OCI-LY1 (cell line): ENCODE measurements at regions not wholly inside any gene's neighbourhood (a gene's known extent, or its start where the extent isn't known, plus 50 kb on each side); places are given as distances from the start of the nearest gene placed in this dataset.

ENCODE experiments used
- H2AFZ ChIP-seq: fragments of 200-600 bp; sonication (generic), shearing (Covaris generic); 2 replicates; pipeline ENCODE4 v1.6.0; 2014; ENCODE audit warnings: antibody characterized with exemption, mild to moderate bottlenecking, low read length
- H3F3A ChIP-seq: fragments of 200-600 bp; sonication (generic), shearing (Covaris generic); 2 replicates; pipeline ENCODE4 v1.6.0; 2014; ENCODE audit warnings: mild to moderate bottlenecking, antibody characterized with exemption, low read length, moderate library complexity; ENCODE audit not compliant: insufficient read depth
- H3K27ac ChIP-seq: fragments of 200-600 bp; sonication (generic); 2 replicates; pipeline ENCODE4 v1.5.1; 2014; ENCODE audit warnings: low read length, mixed run types, mild to moderate bottlenecking, low read depth; ENCODE audit not compliant: poor library complexity, severe bottlenecking
- H3K27me3 ChIP-seq: fragments of 200-600 bp; sonication (generic); 2 replicates; pipeline ENCODE4 v1.6.0; 2014; ENCODE audit warnings: antibody characterized with exemption, mild to moderate bottlenecking, low read length, moderate library complexity; ENCODE audit not compliant: insufficient read depth
- H3K36me3 ChIP-seq: fragments of 200-600 bp; sonication (generic); 2 replicates; pipeline ENCODE4 v1.6.1; 2014; ENCODE audit warnings: mild to moderate bottlenecking, antibody characterized with exemption, low read length, moderate library complexity, mixed read lengths; ENCODE audit not compliant: insufficient read depth
- H3K4me1 ChIP-seq: fragments of 200-600 bp; sonication (generic); 2 replicates; pipeline ENCODE4 v1.5.1; 2014; ENCODE audit warnings: mild to moderate bottlenecking, low read length, moderate library complexity; ENCODE audit not compliant: insufficient read depth, severe bottlenecking
- H3K4me2 ChIP-seq: fragments of 200-600 bp; sonication (generic), shearing (Covaris generic); 2 replicates; pipeline ENCODE4 v1.6.1; 2014; ENCODE audit warnings: low read length
- H3K4me3 ChIP-seq: fragments of 200-600 bp; sonication (generic); 2 replicates; pipeline ENCODE4 v1.5.1; 2014; ENCODE audit warnings: low read length, low read depth, mild to moderate bottlenecking, mixed read lengths; ENCODE audit not compliant: poor library complexity, severe bottlenecking
- H3K79me2 ChIP-seq: fragments of 200-600 bp; shearing (Covaris generic); 2 replicates; pipeline ENCODE4 v1.6.1; 2016; ENCODE audit warnings: mixed run types, low read length, mixed read lengths; ENCODE audit not compliant: insufficient read depth
- H3K9ac ChIP-seq: fragments of 200-600 bp; sonication (generic), shearing (Covaris generic); 2 replicates; pipeline ENCODE4 v1.6.1; 2014; ENCODE audit warnings: mild to moderate bottlenecking, low read length, mixed read lengths
- H3K9me2 ChIP-seq: fragments of 200-600 bp; sonication (generic), shearing (Covaris generic); 2 replicates; pipeline ENCODE4 v1.6.1; 2014; ENCODE audit warnings: low read depth, mild to moderate bottlenecking, low read length, mixed read lengths
- H3K9me3 ChIP-seq: fragments of 200-600 bp; shearing (Covaris generic); 2 replicates; pipeline ENCODE4 v1.6.1; 2014; ENCODE audit warnings: low read length, mixed read lengths
- H4K20me1 ChIP-seq: fragments of 200-600 bp; sonication (generic), shearing (Covaris generic); 2 replicates; pipeline ENCODE4 v1.6.0; 2016; ENCODE audit warnings: mild to moderate bottlenecking, low read length; ENCODE audit not compliant: insufficient read depth
- EZH2 ChIP-seq: fragments of 200-600 bp; sonication (generic), shearing (Covaris generic); IDR thresholded peaks from 2 replicates; pipeline ENCODE4 v1.8.0; 2017; ENCODE audit warnings: borderline replicate concordance, mixed run types, mild to moderate bottlenecking, antibody characterized with exemption, low read length, moderate library complexity, mixed read lengths
- TF ChIP-seq, protein P1 (sequence below): fragments of 200-600 bp; sonication (generic), shearing (Covaris generic); IDR thresholded peaks from 2 replicates; pipeline ENCODE4 v1.5.1; 2017; ENCODE audit warnings: mild to moderate bottlenecking, antibody characterized with exemption, low read length, moderate library complexity, mixed read lengths

DNA sequence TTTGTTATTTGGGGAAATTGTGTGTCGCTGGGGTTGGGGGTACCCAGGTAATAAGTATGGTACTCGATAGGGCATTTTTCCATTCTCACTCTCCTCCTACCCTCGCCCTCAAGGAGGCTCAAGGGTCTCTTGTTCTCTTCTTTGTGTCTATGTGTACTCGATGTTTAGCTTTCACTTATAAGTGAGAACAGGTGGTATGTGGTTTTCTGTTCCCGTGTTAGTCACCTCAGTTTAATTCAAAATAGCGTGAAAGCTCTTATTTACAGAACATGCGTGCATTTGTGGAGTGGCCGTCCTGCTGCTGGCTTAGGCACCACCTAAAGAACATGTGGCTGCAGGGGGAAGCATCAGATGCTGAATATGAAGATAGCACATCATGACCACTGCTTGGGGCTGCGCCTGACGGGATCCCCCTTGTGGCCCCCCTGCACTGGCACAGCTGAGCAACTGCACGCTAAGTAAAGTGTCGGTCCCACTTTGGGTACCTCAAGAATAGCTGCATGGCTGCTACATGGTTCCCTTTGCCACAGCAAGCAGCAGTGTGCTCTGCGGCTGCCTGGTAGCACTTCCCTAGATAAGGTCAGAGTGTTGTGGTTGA lies 569.0 kb downstream of the DCDC2C start:
- no peak overlapping the region for H3K4me2 ChIP-seq
- peak overlapping the region; percentile 48 for H3K27ac ChIP-seq
- no peaks in the 10 kb centered on the region for H3K79me2 ChIP-seq
- H3K9me3 ChIP-seq: no peaks in the 10 kb centered on the region
- no peaks in the 10 kb centered on the region for H4K20me1 ChIP-seq
- TF ChIP-seq EZH2: no peak
- TF ChIP-seq, protein P1, sequence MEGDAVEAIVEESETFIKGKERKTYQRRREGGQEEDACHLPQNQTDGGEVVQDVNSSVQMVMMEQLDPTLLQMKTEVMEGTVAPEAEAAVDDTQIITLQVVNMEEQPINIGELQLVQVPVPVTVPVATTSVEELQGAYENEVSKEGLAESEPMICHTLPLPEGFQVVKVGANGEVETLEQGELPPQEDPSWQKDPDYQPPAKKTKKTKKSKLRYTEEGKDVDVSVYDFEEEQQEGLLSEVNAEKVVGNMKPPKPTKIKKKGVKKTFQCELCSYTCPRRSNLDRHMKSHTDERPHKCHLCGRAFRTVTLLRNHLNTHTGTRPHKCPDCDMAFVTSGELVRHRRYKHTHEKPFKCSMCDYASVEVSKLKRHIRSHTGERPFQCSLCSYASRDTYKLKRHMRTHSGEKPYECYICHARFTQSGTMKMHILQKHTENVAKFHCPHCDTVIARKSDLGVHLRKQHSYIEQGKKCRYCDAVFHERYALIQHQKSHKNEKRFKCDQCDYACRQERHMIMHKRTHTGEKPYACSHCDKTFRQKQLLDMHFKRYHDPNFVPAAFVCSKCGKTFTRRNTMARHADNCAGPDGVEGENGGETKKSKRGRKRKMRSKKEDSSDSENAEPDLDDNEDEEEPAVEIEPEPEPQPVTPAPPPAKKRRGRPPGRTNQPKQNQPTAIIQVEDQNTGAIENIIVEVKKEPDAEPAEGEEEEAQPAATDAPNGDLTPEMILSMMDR: no peak; the same call in 1 of the 2 replicates
- no peaks in the 10 kb centered on the region for H3F3A ChIP-seq
- no peak overlapping the region for H2AFZ ChIP-seq
- no peaks in the 10 kb centered on the region for H3K36me3 ChIP-seq
- H3K9me2 ChIP-seq: no peaks in the 10 kb centered on the region
- H3K27me3 ChIP-seq: no peaks in the 10 kb centered on the region
- H3K9ac ChIP-seq: no peak overlapping the region
- peaks cover 20% of the 10 kb centered on the region for H3K4me1 ChIP-seq
- H3K4me3 ChIP-seq: no peak overlapping the region

GRCh38 chr2:4278392-4278791 lies 575.0 kb downstream of the DCDC2C start:
- no peak for TF ChIP-seq EZH2
- TF ChIP-seq, protein P1: no peak
- H3K9ac ChIP-seq: no peak overlapping the region

DNA sequence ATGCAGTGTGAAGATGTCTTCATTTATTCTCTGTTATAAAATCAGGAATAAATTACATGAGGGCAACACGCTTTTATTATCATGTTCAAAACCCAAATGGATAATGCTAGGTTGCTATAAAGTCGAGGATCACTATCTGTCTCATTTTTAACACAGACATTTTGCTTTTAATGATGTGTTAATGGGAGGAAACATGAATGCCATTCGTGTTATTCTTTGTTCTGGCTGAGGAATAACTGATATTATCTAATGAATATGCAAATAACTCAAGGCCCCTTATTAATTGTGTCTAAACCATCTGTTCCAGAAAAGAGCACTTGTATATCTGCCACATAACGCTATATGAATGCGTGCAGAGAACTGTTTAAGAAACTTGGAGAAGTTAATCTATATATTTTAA lies 576.1 kb downstream of the DCDC2C start:
- TF ChIP-seq EZH2: no peak
- TF ChIP-seq, protein P1: no peak
- H3K27ac ChIP-seq: no peak overlapping the region
- no peaks in the 10 kb centered on the region for H3K79me2 ChIP-seq
- H3K9ac ChIP-seq: no peak overlapping the region
- H3K9me3 ChIP-seq: no peaks in the 10 kb centered on the region
- H3K4me3 ChIP-seq: no peak overlapping the region
- H3K36me3 ChIP-seq: no peaks in the 10 kb centered on the region
- H4K20me1 ChIP-seq: no peaks in the 10 kb centered on the region
- H3K27me3 ChIP-seq: no peaks in the 10 kb centered on the region
- peaks cover 15% of the 10 kb centered on the region for H3K4me1 ChIP-seq
- H3K4me2 ChIP-seq: no peak overlapping the region
- no peaks in the 10 kb centered on the region for H3K9me2 ChIP-seq
- H2AFZ ChIP-seq: no peak overlapping the region
- H3F3A ChIP-seq: no peaks in the 10 kb centered on the region

More at GRCh38 chr2:4278392-4278791, 575.0 kb downstream of the DCDC2C start:
- Histone ChIP-seq H3K27me3 (no peaks in the 10 kb centered on the region), H3K4me3 (no peak overlapping the region), H3K9me3 (no peaks in the 10 kb centered on the region), H3K27ac (no peak overlapping the region), H2AFZ (no peak overlapping the region), H3K4me1 (peaks cover 12% of the 10 kb centered on the region), H3K4me2 (no peak overlapping the region), H3F3A (no peaks in the 10 kb centered on the region), H3K9me2 (no peaks in the 10 kb centered on the region), H3K36me3 (no peaks in the 10 kb centered on the region), H4K20me1 (no peaks in the 10 kb centered on the region), H3K79me2 (no peaks in the 10 kb centered on the region)
